CD4-positive, alpha-beta T cell treated with Interleukin-17A for 4 hours (primary cell): ENCODE measurements at regions not wholly inside any gene's neighbourhood (a gene's known extent, or its start where the extent isn't known, plus 50 kb on each side); places are given as distances from the start of the nearest gene placed in this dataset.

Experiments used
- DNase-seq: peaks from one replicate; pipeline ENCODE4 v3.0.0-alpha.2; 2020; ENCODE audit warnings: mixed read lengths

DNA sequence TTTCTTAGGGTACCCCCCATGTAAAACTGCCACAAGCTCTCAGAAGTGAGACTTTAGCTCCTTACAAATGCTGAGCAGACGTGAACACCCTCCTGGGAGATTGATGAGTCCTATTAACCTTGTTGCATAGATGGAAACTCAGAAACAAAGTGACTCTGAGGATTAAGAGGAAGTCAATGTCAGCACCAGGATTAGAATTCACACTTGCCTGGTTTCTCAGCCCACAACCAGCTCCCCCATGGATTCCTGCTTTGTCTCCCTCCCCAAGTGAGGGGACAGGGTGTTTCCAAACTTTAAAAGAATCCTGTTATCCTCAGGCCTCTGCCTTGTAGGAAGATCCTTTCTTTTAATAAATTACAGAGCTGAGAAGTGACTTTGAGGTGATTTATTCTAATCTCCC lies 324.4 kb downstream of the NDFIP2 start:
- DNase-seq = no peak

DNA sequence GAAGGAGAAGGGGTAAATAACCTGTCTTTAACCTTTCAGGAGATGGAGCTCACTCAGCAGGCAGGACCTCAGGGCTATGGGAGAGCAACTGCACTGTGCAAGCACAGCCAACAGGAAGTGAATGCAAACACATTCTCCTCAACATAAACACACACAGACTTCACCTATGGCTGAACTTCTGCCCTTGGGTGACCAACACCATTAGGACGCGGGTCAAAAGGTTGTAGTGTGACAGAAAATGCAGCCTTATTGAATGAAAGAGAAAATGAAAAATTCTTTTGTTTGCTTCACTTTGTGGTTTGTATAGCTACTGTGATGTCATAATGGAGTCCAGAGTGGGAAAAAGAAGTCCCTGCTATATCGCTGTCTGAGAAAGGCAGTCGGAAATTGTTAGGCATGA lies 323.0 kb downstream of the NDFIP2 start:
- no peak for DNase-seq

DNA sequence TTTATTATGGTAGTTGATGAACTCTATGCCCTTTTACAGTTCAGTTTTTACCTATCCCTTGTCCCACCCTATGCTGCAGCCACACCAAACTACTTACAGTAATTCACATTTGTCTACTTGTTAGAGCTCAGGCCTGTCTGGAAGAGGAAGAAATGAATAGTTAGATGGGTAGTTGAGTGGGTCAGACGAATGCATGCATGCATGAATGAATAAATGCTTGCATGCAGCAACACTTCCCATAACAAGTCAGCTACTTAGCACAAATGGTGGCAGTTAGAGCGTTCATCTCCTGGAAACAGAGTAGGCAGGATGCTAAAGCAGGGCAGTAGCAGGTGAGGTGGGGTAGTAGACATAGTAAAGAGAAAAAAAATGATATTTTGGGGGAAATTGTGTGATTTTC lies 322.3 kb downstream of the NDFIP2 start:
- no peak for DNase-seq

DNA sequence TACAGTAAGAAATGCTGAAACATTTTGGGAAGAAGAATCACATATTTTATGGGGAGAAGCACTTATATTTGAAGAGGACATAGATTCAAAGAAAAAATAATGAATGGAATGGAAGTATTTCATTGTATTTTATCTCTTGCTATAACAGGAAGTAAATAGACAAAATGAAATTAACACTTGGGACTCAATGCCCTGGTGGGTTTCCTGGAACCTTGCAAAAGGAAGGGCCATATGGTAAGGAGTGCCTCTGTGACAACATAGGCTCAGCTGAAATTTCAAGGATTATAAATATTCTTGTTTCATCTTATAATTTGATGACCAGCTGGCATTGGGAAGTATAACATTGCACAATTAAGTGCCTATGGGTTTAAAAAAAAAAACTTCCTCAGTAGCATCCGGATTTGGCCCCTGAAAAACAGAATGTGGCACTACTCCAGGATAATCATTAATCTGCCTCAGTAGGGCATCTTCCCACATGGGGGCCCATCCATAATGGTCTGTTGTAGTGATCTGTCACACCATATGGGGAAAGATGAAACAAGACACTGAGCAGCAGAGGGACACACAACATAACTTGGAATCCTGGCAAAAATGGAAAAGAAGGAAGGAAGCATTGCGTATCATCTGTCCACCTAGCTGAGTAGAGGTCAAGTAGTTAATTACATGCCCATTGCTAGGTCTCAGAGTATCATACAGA lies 321.6 kb downstream of the NDFIP2 start:
- no peak for DNase-seq

DNA sequence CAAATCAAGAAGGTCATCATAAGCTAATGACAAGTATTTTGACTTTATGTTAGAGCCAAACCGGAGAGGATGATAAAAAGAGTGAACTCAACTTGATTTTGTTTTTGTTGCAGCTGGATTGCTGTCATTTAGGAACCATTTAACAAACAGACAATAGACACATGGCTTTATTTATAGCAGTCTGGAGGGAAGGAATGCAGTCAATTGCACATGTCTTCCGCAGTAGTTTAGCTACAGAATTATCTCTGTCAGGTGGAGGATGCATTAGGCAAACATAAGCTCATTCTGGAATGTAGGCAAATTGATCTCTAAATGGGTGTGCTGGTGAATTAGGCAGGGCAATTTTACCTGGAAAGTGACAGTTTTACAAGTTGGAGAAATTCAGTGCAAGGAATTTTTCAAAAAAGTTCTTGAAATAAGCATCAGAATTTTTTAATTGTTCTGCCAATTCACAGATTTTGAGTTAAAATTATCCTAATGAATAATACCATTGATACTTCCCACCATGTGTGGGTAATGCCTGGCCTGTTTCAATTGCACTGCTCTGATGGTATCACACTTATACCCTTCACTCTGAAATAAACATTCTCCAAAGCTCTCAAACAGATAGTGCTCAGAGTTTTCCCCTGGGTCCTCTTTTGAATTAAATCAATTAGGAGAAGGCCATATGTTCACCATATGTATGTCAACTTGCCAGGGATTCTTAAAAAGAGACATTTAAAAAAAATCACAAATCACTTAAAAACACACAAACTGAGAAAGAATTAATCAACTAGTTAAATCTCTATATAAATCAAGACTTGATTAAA lies 318.3 kb downstream of the NDFIP2 start:
- no peak for DNase-seq

DNA sequence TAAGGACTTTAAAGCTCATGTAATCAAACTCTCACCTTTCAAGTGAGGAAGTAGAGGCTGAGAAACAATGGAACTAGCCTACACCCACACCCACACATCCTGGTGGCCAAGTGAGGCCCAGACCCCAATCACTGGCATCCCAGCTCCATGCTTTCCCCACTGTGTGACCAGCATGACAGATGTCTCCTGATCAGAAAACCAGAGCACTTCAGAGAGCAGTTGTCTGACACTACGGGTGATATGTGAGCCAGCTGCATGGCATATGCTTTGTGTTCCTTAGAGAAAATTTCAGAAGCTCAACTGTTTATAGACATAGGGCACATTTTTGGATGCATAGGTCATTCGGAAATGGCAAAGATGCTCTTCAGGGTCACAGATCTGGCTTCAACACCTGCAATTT lies 315.2 kb downstream of the NDFIP2 start:
- DNase-seq = no peak

DNA sequence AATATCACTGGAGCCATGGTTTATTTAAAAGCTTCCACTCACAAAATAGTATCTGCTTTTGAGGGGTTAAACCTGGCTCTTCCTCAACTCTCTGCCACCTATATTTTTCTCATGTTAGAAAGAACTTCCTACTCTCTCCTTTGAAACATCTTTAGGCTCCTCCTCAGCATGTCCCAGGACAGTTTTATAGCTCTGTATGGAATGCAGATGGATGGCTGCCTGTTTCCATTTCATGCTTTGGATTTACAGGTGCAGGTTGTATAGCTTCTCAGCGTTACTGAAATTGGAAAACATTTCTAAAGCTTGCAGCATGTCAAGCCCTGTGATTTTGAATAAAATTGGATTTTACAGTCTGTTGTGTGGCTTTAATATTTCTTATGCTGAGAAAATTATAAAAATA lies 314.0 kb downstream of the NDFIP2 start:
- no peak for DNase-seq

DNA sequence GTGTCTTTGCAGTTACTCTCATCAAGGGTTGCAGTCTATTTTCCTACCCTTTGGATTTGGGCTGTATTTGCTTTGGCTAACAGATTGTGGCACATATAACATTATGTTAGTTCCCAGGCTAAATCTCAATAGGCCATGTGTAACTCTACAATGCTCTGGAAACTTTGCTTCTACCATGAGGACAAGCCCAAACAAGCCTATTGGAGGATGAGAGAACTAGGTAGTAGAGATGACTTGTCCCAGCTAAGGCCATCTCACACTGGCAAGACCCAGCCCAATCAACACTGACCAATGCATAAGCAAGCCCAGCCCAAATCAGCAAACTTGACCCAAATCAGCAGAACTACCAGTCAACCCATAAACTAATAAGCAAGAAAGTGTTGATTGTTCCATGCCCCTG lies 311.8 kb downstream of the NDFIP2 start:
- DNase-seq = no peak

DNA sequence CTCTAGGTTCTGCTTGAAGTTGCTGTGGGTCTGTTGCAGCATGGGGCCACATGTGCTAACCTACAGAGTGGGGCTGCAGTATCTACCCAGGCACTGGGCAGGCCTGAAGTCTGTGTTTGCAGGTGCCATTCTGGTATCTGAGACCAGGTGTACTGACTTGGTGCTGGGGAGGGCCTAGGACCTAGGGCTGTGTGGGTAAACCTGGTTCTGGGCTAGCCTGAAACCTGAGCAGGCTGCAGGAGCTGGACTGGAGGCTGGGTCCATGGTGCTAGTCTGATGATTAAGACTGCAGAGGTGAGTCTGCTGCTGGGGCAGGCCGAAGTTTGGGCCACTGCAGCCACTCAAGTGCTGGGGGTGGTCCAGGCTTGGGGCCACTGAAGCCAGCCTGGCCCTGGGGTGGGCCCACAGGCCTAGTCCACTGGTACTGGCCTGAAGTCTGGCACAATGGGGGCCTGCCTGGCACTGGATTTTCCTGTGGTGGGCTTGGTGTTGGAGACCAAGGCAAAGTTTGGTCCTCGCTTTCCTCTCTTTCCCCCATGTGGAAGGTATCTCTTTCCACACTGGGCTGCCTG lies 310.6 kb downstream of the NDFIP2 start:
- DNase-seq = no peak

DNA sequence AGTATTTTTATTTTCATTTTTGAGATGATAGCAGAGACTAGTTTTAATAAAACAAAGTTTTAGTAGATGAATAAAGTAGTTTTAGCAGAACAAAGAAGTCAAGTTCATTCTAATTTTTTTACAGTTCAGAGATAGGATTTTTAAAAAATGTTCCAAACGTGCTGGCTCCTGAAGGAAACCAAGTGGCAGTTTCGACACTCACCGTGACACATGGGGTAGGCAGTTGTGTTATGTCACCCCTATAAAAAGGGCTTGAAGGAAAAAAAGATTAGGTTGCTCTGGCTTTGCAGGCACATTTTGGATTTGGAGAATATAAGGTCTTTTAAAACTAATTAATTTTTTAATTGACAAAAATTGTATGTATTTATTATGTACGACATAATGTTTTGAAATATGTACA lies 305.2 kb downstream of the NDFIP2 start:
- DNase-seq = no peak

DNA sequence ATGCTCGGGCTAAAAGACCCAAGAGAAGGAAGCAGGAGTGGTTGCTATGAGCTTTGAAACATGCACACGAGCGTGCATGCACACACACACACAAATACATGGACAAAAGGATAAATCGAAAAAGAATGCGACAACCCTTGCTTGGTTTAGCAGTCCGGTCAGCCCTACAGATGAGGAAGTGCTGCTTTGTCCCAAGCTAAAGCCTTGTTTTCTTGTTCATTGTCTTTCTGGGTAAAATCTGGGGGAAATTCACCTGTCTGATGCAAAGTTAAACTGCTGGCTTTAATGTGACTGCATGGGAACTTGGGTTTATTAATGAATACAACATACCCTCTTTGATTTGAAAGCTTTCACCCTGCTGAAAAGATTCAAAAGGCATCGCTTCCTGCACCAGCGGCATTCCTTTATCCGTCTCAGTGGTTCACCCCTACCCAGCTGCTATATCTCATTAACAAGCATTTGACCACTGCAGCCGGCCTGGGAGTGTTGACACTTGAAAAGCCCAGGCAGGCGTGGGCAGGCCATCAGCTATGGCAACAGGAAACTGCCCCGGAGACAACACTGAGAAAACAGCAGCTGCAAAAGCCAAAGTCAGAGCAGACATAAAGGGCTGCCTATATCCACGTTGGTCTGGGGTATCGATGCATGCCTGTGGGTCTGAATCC lies 301.7 kb downstream of the NDFIP2 start:
- no peak for DNase-seq

DNA sequence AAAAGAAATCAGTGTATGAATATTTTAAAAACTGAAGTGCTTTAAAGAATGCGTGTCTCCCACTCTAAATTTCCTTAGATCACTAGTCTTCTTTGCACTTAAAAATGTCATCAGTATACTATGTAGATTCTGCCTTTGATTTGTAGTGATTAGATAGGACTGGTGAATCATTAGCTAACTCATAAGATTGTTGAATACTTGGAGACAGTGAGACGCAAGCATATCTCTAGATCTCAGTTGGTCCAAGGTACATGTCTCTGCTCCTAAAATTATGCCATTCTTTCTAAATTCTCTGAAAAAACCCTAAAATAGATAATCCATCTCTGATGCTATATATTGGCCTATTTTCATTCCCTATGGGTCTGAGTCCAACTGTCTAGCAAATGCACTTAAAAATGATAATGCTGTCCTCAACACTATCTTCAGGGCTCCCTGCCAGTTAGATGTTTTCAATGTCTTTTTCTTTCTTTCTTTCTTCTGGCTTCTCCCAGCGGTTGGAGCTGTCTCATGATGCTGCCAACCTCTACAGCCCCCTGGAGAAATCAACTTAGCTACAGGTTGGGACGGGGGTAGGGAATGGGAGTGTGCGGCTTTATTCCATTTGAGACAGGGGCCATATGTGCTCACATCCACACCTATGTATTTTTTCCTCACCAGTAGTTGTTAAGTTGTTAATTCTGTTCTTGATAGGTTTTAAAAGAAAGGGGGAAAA lies 301.0 kb downstream of the NDFIP2 start:
- no peak for DNase-seq

DNA sequence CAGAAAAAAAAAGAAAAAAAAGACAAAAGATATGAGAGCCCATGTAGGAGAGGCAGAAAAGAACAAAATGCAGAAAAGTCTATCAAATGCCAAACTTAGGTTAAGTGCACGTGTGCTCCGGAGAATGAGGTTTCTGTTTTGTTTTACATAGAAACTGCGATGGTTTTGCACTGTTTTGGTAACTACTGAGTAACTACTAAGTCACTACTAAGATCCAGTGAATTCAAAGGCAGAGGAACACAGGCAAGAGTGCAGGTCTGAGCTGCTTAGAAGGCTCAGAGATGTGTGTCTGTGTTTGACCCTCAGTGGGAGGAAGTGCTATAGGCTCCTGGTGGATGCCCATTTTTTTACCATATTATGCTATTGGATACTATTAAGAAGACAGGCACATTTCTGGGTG lies 299.3 kb downstream of the NDFIP2 start:
- no peak for DNase-seq

DNA sequence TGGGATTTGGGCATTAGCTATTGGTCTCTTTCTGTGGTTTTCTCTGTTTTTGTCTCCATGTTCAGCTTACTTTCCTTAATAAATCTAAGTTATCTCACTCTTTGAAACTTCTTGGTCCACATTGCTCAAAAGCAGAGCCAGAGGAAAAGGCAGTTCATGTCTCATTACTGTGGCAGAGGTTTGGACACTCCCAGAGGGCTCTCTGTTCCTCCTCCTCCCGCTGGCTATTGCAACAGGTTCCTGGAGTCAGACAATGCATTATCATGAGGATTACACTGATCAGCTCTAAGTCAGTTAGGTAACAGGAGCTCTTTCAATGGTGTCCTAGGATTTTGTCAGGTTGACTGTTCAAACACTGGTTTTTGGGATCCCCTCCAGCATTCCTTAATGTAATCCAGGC lies 298.8 kb downstream of the NDFIP2 start:
- no peak for DNase-seq

DNA sequence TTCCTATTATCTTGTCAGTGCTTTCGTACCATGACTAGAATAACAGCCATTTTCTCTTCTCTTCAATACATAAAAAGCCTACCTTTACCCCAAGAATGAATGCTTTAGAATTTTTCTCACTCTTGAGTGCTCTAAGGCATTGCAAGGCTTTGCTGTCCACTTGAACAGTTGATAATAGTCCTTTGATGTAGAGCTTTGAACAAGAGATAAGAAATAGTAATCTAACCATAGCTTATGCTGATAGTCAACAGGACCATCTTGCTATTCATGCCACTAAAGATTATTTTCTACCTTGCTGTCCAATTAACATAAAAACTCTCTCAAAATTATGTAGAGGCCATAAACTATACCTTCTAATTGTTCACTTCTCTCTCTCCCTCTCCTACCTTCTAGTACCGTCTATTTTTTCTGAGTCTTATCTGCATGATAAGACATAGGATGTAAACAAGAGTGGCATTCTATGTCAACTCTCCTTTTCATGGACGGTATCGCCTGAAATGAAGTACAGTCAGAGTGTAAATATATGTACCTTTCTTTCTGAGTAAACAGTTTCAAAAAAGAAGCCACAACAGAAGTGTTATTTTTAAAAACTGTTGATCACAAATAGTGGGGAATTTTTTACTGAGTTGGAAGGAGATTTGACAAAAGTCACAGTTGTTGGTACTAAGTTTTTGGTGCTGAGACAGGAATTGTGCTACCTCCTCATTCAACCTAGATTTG lies 297.9 kb downstream of the NDFIP2 start:
- DNase-seq = no peak

DNA sequence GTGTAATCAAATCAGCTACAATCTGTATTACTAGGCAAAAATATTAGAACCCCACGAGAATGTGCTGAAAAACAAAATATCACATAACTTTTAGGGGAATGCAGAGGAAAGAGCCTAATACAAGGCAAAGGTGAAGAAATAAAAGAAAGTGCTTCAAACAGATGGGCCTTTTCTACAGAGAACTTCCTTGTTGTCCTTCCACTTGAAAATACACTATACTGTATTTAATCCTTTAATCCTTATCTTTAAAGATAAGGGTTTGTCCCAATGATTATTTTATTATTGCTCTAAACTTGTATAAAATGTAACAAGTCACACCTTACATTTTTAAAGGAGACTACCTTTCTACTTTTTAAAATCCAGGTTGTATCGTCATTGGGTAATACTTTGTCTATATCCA lies 296.5 kb downstream of the NDFIP2 start:
- no peak for DNase-seq

DNA sequence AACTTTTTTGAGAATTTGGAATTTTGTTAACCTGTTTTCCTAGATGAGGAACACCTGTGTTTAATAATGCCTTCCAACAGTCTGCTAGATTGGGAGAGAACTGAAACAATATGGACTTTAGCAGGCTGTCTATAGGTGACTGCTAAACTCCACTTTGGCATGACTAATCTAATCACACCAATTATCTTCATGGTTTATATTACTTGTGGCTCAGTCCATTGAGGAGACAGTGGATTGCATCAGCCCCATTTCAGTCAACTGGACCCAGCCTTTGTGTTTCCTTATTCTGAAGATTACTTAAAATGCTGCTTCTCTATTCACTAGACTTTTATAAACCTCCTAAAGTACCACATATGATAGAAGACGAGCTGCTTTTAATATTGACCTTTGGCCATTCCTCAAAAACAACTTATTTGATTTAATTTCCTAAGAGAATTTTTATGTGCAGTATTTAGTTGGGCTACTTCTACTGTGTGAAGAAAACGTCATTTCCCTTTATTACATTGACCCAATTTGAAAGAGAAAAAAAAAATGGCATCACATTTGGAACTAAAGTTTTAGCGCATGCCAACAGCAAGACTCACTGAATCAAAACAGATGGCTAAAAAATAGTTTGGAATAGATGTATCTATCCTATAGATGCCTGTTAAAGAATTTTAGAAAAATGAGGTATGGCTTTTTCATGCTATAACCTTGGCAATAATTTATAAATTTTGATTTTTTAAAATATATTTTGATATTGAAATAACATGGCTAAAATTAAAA lies 295.8 kb downstream of the NDFIP2 start:
- no peak for DNase-seq

DNA sequence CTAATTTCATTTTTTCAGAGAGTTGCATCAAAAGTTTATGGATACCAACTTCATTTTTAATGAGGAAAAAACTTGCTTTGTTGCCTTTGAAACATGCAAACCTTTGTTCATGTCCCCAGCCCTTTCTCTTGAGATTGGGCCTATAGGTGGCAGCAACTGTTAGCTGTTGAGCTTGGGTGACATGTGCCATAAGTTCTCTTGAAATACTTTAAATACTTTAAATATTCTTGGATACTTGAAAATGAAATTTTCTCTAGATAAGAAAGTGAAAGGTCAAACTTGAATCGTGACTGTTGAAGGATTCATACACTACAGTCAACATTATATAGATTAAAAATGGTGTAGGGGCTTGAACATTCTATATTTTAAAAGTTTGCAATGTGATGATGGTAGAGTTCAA lies 294.9 kb downstream of the NDFIP2 start:
- DNase-seq = no peak

DNA sequence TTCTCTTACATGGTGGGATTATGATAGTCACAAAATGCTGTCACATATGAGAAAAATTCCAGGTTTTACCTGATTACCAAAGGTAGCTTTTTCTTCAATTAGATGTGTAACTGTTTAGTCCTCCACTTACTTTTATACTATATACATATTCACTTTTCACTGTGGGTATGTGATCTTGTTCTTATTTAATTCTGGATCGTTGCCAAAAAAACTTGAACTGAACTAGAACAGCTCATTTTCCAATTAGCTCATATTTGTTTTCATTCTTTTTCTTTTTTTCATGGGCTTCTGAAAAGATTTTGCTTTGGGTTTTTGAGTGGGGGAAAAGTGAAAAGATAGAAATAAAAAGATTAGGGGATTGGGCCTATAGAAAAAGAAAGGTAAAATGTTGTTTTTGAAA lies 291.9 kb downstream of the NDFIP2 start:
- no peak for DNase-seq

DNA sequence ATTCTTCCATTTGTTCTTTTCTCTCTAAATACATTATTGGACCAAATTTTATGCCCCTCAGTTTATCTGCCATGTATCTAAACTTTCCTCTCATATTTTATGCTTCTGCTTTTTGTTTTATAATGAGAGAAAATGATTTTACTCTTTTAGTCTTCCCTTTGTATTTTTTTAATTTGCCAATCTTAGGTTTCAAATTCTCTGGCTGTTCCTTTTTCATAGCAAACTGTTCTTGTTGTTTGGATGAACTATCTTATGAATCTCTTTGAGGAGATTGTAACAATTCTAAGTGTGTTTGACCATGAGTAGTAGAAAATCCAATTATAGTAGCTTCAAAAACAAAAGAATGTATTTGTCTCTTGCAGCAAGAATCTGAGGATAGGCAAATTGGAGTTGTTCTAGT lies 290.5 kb downstream of the NDFIP2 start:
- DNase-seq = no peak

DNA sequence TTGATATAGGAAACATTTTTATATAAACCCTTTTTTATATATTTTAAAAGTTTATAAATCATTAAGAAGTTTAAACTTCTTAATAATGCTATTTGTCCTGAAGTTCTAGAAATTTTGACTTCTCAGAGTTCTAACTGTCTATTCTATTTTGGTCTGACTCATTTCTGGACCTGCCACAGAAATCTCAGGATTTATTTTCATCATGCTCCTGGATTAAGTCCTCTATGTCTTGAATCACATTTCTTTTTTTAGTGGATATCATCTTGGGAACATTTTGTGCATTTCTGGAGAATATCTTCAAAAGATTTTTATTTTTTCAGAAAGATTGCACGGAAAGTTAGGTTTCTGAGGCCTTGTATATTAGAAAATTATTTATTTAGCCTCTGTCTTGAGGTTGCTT lies 289.1 kb downstream of the NDFIP2 start:
- DNase-seq = no peak

DNA sequence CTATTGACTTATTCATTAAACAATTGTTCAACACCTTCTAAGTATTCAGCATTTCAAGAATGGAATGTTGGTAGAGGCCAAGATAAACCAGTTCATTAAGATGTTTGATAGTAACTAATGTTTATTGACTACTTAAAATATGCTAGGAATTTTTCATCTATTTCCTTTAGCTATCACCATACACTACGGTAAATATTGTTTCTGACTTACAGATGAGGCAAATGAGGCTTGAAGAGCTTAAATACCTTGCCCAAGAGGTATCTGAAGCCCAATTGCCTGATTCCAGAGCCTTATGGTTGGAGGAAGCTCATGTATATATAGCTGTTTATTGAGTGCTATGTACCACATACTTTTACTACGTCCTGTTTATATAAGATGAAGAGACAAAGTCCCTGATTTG lies 286.2 kb downstream of the NDFIP2 start:
- DNase-seq = no peak
